Panc1 (cell line): ENCODE measurements at regions not wholly inside any gene's neighbourhood (a gene's known extent, or its start where the extent isn't known, plus 50 kb on each side); places are given as distances from the start of the nearest gene placed in this dataset.

Source experiments
- CTCF ChIP-seq: fragments of 450-650 bp; IDR thresholded peaks from 2 replicates; pipeline ENCODE4 v1.5.1; 2017; ENCODE audit warnings: mild to moderate bottlenecking
- POLR2AphosphoS5 ChIP-seq: IDR thresholded peaks from 2 replicates; pipeline ENCODE4 v1.6.1; 2012; ENCODE audit warnings: mild to moderate bottlenecking, low read depth, low read length, moderate library complexity
- REST ChIP-seq, 2 experiments: IDR thresholded peaks; 2 replicates each; pipeline ENCODE4 v1.6.1; 2011 to 2012; ENCODE audit warnings: low read depth in 2 of 2, control low read depth in 1 of 2, low read length in 1 of 2, mild to moderate bottlenecking in 1 of 2, moderate library complexity in 1 of 2; ENCODE audit not compliant: insufficient read depth in 1 of 2
- TCF7L2 ChIP-seq: IDR thresholded peaks from 2 replicates; pipeline ENCODE4 v1.6.1; 2011; ENCODE audit warnings: mild to moderate bottlenecking, low read depth, low read length, inconsistent platforms

GRCh38 chr5:33068786-33069185, 357.7 kb downstream of the NPR3 start:
- no peak for TF ChIP-seq REST (IDR thresholded peaks at IDR 0.05; ENCODE audit: insufficient read depth in 1 of 2, low read depth in 2 of 2, low read length in 1 of 2)
- no peak for TF ChIP-seq CTCF
- TF ChIP-seq TCF7L2: no peak
- no peak for TF ChIP-seq POLR2AphosphoS5
